ENCODE measurements at regions not wholly inside any gene's neighbourhood (a gene's known extent, or its start where the extent isn't known, plus 50 kb on each side); places are given as distances from the start of the nearest gene placed in this dataset.

- no peak for DNase-seq
Observed at GRCh38 chr3:189049458-189050236, 122.1 kb upstream of the TPRG1 start.

GRCh38 chr3:189053322-189053721, 118.4 kb upstream of the TPRG1 start:
- DNase-seq: no peak

- DNase-seq: no peak
Observed at GRCh38 chr3:189056646-189057335, 115.0 kb upstream of the TPRG1 start.

- no peak for DNase-seq
Observed at GRCh38 chr3:189057369-189057768, 114.4 kb upstream of the TPRG1 start.

- no peak for DNase-seq
Observed at GRCh38 chr3:189058071-189058470, 113.7 kb upstream of the TPRG1 start.

GRCh38 chr3:189070965-189071364, 100.8 kb upstream of the TPRG1 start:
- DNase-seq: no peak

GRCh38 chr3:189071446-189071845, 100.3 kb upstream of the TPRG1 start:
- DNase-seq: no peak

- DNase-seq: no peak
Observed at GRCh38 chr3:189076449-189076848, 95.3 kb upstream of the TPRG1 start.

- no peak for DNase-seq
Observed at GRCh38 chr3:189080745-189081144, 91.0 kb upstream of the TPRG1 start.

- no peak for DNase-seq
Observed at GRCh38 chr3:189082666-189083427, 88.9 kb upstream of the TPRG1 start.

GRCh38 chr3:189084620-189085019, 87.2 kb upstream of the TPRG1 start:
- DNase-seq: no peak

- no peak for DNase-seq
Observed at GRCh38 chr3:189092547-189092946, 79.2 kb upstream of the TPRG1 start.

GRCh38 chr3:189094539-189094938, 77.2 kb upstream of the TPRG1 start:
- no peak for DNase-seq

- DNase-seq: no peak
Observed at GRCh38 chr3:189096092-189096491, 75.7 kb upstream of the TPRG1 start.

GRCh38 chr3:189099031-189099471, 72.7 kb upstream of the TPRG1 start:
- DNase-seq: no peak

GRCh38 chr3:189099505-189100290, 72.1 kb upstream of the TPRG1 start:
- DNase-seq: no peak

GRCh38 chr3:189100866-189101265, 70.9 kb upstream of the TPRG1 start:
- no peak for DNase-seq

- no peak for DNase-seq
Observed at GRCh38 chr3:189101594-189101993, 70.2 kb upstream of the TPRG1 start.

GRCh38 chr3:189103208-189103607, 68.6 kb upstream of the TPRG1 start:
- DNase-seq: no peak

GRCh38 chr3:189108067-189108466, 63.7 kb upstream of the TPRG1 start:
- DNase-seq: no peak

- DNase-seq: no peak
Observed at GRCh38 chr3:189108735-189109134, 63.0 kb upstream of the TPRG1 start.

GRCh38 chr3:189109145-189109544, 62.6 kb upstream of the TPRG1 start:
- DNase-seq: no peak

- DNase-seq: no peak
Observed at GRCh38 chr3:189117087-189117486, 54.7 kb upstream of the TPRG1 start.
